ENCODE measurements at regions not wholly inside any gene's neighbourhood (a gene's known extent, or its start where the extent isn't known, plus 50 kb on each side); places are given as distances from the start of the nearest gene placed in this dataset.

- no peak for TF ChIP-seq CTCF (IDR thresholded peaks at IDR 0.05; ENCODE audit: control insufficient read depth, insufficient read depth, low read depth, low read length, missing control alignments)
- H3K4me3 ChIP-seq (ENCODE audit: control insufficient read depth, low read depth, low read length): no peak overlapping the region
- DNase-seq (ENCODE audit: low read depth): no peak
Measured at GRCh38 chr4:138964716-138965426, 50.7 kb upstream of the NOCT start.

GRCh38 chr4:138963412-138963811 lies 52.2 kb upstream of the NOCT start:
- H3K4me3 ChIP-seq (ENCODE audit: control insufficient read depth, low read depth, low read length): no peak overlapping the region
- no peak for TF ChIP-seq CTCF (IDR thresholded peaks at IDR 0.05; ENCODE audit: control insufficient read depth, insufficient read depth, low read depth, low read length, missing control alignments)

GRCh38 chr4:138961664-138962063 lies 53.9 kb upstream of the NOCT start:
- no peak overlapping the region for H3K4me3 ChIP-seq (ENCODE audit: control insufficient read depth, low read depth, low read length)
- DNase-seq (ENCODE audit: low read depth): no peak
- no peak for TF ChIP-seq CTCF (IDR thresholded peaks at IDR 0.05; ENCODE audit: control insufficient read depth, insufficient read depth, low read depth, low read length, missing control alignments)

More at GRCh38 chr4:138963412-138963811, 52.2 kb upstream of the NOCT start:
- DNase-seq (ENCODE audit: low read depth): no peak

- no peak for DNase-seq (ENCODE audit: low read depth)
- H3K4me3 ChIP-seq (ENCODE audit: control insufficient read depth, low read depth, low read length): no peak overlapping the region
- TF ChIP-seq CTCF (IDR thresholded peaks at IDR 0.05; ENCODE audit: control insufficient read depth, insufficient read depth, low read depth, low read length, missing control alignments): no peak
Measured at GRCh38 chr4:138961129-138961528, 54.5 kb upstream of the NOCT start.

GRCh38 chr4:138960175-138960710 lies 55.3 kb upstream of the NOCT start:
- no peak for DNase-seq (ENCODE audit: low read depth)
- H3K4me3 ChIP-seq (ENCODE audit: control insufficient read depth, low read depth, low read length): no peak overlapping the region
- no peak for TF ChIP-seq CTCF (IDR thresholded peaks at IDR 0.05; ENCODE audit: control insufficient read depth, insufficient read depth, low read depth, low read length, missing control alignments)

GRCh38 chr4:138959097-138959815 lies 56.3 kb upstream of the NOCT start:
- no peak overlapping the region for H3K4me3 ChIP-seq (ENCODE audit: control insufficient read depth, low read depth, low read length)
- no peak for TF ChIP-seq CTCF (IDR thresholded peaks at IDR 0.05; ENCODE audit: control insufficient read depth, insufficient read depth, low read depth, low read length, missing control alignments)
- no peak for DNase-seq (ENCODE audit: low read depth)

Data from AG09309 (cell line).